ENCODE measurements at regions not wholly inside any gene's neighbourhood (a gene's known extent, or its start where the extent isn't known, plus 50 kb on each side); places are given as distances from the start of the nearest gene placed in this dataset.

DNA sequence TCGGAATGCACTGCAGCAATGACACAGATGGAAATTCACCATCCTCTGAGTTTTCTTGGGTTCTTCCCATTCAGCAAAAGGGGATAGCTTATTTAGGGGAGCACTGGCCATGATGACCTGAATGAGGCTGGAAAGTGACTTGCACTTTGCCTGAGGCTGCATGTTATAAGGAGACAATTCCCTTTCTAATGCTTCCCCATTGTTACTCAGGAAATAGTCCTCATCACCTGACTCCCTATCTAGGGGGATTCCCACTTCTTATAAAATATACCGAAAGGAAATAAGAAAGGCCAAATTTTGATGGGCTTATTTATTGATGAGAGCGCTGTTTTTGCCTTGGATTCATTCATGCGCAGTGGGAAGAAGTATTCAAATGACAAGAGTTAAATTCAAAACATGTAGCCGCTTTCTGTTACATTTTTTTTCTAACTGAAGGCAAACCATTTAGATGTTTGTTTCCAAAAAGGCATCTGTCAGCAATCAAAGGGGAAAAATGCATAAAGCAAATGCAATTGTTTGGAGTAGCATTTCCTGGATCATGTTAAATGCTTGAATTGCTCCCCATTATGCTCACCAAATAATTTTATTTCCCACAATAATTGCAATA, 220.3 kb upstream of the NFIA start:
- TF ChIP-seq, protein P1, sequence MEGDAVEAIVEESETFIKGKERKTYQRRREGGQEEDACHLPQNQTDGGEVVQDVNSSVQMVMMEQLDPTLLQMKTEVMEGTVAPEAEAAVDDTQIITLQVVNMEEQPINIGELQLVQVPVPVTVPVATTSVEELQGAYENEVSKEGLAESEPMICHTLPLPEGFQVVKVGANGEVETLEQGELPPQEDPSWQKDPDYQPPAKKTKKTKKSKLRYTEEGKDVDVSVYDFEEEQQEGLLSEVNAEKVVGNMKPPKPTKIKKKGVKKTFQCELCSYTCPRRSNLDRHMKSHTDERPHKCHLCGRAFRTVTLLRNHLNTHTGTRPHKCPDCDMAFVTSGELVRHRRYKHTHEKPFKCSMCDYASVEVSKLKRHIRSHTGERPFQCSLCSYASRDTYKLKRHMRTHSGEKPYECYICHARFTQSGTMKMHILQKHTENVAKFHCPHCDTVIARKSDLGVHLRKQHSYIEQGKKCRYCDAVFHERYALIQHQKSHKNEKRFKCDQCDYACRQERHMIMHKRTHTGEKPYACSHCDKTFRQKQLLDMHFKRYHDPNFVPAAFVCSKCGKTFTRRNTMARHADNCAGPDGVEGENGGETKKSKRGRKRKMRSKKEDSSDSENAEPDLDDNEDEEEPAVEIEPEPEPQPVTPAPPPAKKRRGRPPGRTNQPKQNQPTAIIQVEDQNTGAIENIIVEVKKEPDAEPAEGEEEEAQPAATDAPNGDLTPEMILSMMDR (IDR thresholded peaks at IDR 0.05), result no peak
- Histone ChIP-seq H3K79me2 (no peaks in the 10 kb centered on the region), H2AFZ (peak overlapping the region; percentile 5), H3K36me3 (ENCODE audit: control insufficient read depth, insufficient read depth, low read length) (no peaks in the 10 kb centered on the region), H3K4me3 (ENCODE audit: low read depth, low read length) (no peak overlapping the region), H3K4me2 (ENCODE audit: low read length) (no peak overlapping the region), H3K9me3 (ENCODE audit: control insufficient read depth, low read length) (no peaks in the 10 kb centered on the region), H3K27ac (peak overlapping the region; percentile 12), H3K27me3 (ENCODE audit: control insufficient read depth, insufficient read depth, low read length) (no peaks in the 10 kb centered on the region), H3K4me1 (peaks cover 10% of the 10 kb centered on the region), H3K9ac (no peak overlapping the region)

DNA sequence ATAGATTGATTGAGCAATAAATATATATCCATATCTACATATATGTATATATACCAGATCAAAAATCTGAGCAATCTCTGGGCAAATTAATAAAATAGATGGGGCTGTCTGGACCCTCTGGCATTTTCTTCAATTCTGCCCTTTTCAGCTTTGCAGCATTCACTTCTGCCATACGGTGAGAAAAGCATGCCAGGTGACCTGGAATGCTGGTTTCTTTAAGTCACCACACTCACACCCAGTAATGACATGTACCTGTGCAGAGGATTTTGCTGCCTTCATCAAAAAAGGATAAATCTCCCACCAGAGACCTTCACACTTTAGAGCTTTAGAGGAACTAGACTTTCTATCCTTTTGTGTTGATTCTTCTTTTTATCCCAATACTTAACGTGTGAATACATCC, 223.2 kb upstream of the NFIA start:
- no peaks in the 10 kb centered on the region for H3K9me3 ChIP-seq (ENCODE audit: control insufficient read depth, low read length)
- no peaks in the 10 kb centered on the region for H3K27me3 ChIP-seq (ENCODE audit: control insufficient read depth, insufficient read depth, low read length)
- H3K79me2 ChIP-seq, result no peaks in the 10 kb centered on the region
- TF ChIP-seq, protein P1 (IDR thresholded peaks at IDR 0.05), result no peak
- H3K36me3 ChIP-seq (ENCODE audit: control insufficient read depth, insufficient read depth, low read length), result no peaks in the 10 kb centered on the region
- no peak overlapping the region for H3K4me2 ChIP-seq (ENCODE audit: low read length)
- H3K4me1 ChIP-seq, result peaks cover 7% of the 10 kb centered on the region
- H3K27ac ChIP-seq, result no peak overlapping the region
- H3K9ac ChIP-seq, result no peak overlapping the region
- H2AFZ ChIP-seq, result no peak overlapping the region
- no peak overlapping the region for H3K4me3 ChIP-seq (ENCODE audit: low read depth, low read length)

DNA sequence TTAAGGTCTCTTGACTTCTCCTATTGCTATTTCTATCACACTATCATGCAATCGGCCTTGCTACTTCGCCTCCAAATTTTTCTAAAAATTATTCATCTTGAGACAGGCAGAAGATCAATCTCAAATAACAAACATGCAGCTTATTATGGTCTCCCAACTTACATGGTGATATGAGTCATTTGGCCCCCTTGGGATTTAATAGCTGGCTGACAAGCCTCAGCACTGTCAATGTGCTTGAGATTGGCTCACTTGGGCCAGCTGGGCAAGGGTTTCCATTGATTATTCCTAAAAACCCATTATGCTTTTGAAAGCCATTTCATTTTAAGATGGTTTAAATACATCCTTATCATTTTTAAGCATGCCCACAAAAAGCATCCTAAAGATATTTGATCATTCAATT, 224.5 kb upstream of the NFIA start:
- Histone ChIP-seq H3K79me2 (no peaks in the 10 kb centered on the region), H3K4me2 (ENCODE audit: low read length) (no peak overlapping the region), H3K4me1 (peaks cover 7% of the 10 kb centered on the region), H3K9ac (no peak overlapping the region), H3K27me3 (ENCODE audit: control insufficient read depth, insufficient read depth, low read length) (no peaks in the 10 kb centered on the region), H3K9me3 (ENCODE audit: control insufficient read depth, low read length) (no peaks in the 10 kb centered on the region), H2AFZ (no peak overlapping the region), H3K4me3 (ENCODE audit: low read depth, low read length) (no peak overlapping the region), H3K27ac (no peak overlapping the region), H3K36me3 (ENCODE audit: control insufficient read depth, insufficient read depth, low read length) (no peaks in the 10 kb centered on the region)
- TF ChIP-seq, protein P1 (IDR thresholded peaks at IDR 0.05), result no peak

DNA sequence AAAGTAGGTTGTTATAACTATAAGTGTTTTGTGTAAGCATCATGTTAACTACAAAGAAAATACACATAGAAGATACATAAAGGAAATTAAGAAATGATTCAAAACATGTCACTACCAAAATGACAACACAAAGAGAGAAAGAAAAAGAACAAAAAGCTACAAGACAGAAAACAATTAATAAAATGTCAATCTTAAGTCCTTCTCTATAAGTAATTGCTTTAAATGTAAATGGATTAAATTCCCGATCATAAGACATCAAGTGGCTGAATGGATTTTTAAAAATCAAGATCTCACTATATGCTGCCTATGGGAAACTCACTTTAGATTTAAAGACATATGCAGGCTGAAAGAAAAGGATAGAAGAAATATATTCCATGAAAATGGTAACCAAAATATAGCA, 232.3 kb upstream of the NFIA start:
- Histone ChIP-seq H3K4me1 (no peaks in the 10 kb centered on the region), H3K79me2 (no peaks in the 10 kb centered on the region), H3K27ac (no peak overlapping the region), H3K36me3 (ENCODE audit: control insufficient read depth, insufficient read depth, low read length) (no peaks in the 10 kb centered on the region), H3K9me3 (ENCODE audit: control insufficient read depth, low read length) (no peaks in the 10 kb centered on the region), H3K4me2 (ENCODE audit: low read length) (no peak overlapping the region), H3K27me3 (ENCODE audit: control insufficient read depth, insufficient read depth, low read length) (no peaks in the 10 kb centered on the region), H3K9ac (no peak overlapping the region), H3K4me3 (ENCODE audit: low read depth, low read length) (no peak overlapping the region), H2AFZ (no peak overlapping the region)
- TF ChIP-seq, protein P1 (IDR thresholded peaks at IDR 0.05), result no peak

DNA sequence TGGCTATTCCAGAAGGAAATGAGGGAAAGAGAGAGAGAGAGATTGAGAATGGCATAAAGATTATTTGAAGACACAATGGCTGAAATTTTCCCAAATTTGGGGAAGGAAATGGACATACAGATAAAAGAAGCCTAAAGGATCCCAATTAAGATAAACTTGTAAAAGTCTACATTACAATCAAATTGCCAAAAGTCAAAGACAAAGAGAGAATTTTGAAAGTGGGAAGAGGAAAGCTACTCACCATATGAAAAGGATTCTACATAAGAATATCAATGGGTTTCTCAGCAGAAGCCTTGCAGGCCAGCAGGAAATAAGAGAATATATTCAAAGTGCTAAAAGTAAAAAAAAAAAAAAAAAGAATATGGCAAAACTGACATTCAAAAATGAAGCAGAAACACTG, 233.0 kb upstream of the NFIA start:
- Histone ChIP-seq H3K4me1 (no peaks in the 10 kb centered on the region), H3K79me2 (no peaks in the 10 kb centered on the region), H3K9ac (no peak overlapping the region), H3K4me2 (ENCODE audit: low read length) (no peak overlapping the region), H3K4me3 (ENCODE audit: low read depth, low read length) (no peak overlapping the region), H3K9me3 (ENCODE audit: control insufficient read depth, low read length) (no peaks in the 10 kb centered on the region), H3K27me3 (ENCODE audit: control insufficient read depth, insufficient read depth, low read length) (no peaks in the 10 kb centered on the region), H2AFZ (no peak overlapping the region), H3K27ac (no peak overlapping the region), H3K36me3 (ENCODE audit: control insufficient read depth, insufficient read depth, low read length) (no peaks in the 10 kb centered on the region)
- TF ChIP-seq, protein P1 (IDR thresholded peaks at IDR 0.05), result no peak
